Activated T-helper 1 cell treated with anti-CD3 and anti-CD28 coated beads, Interleukin-2, amount 50 U/mL, for 16 hours (primary cell): ENCODE measurements at regions not wholly inside any gene's neighbourhood (a gene's known extent, or its start where the extent isn't known, plus 50 kb on each side); places are given as distances from the start of the nearest gene placed in this dataset.
"Not testable (repeated sequence)": the region's sequence is repeated elsewhere in the genome, so short reads cannot be mapped to it uniquely, and the experiment has no call there.

Source experiments
- DNase-seq, 2 donors: peaks; one replicate each; pipeline ENCODE4 v3.0.0-alpha.2; 2020; ENCODE audit warnings: low read depth in 1 of 2, low spot score in 1 of 2

- no peak for DNase-seq
Observed at GRCh38 chr4:181006499-181007260, 1236.5 kb upstream of the TENM3 start.

GRCh38 chr4:181007751-181008150, 1235.5 kb upstream of the TENM3 start:
- DNase-seq, result no peak

GRCh38 chr4:181008164-181008563, 1235.0 kb upstream of the TENM3 start:
- DNase-seq, result no peak

GRCh38 chr4:181013162-181013561, 1230.0 kb upstream of the TENM3 start:
- DNase-seq, result no peak

- DNase-seq, result no peak
Observed at GRCh38 chr4:181017038-181017437, 1226.2 kb upstream of the TENM3 start.

GRCh38 chr4:181018472-181018871, 1224.7 kb upstream of the TENM3 start:
- DNase-seq, result no peak

- DNase-seq, result no peak
Observed at GRCh38 chr4:181018913-181019312, 1224.3 kb upstream of the TENM3 start.

- no peak for DNase-seq
Observed at GRCh38 chr4:181020456-181020855, 1222.7 kb upstream of the TENM3 start.

- DNase-seq, result no peak
Observed at GRCh38 chr4:181021213-181021612, 1222.0 kb upstream of the TENM3 start.

GRCh38 chr4:181030135-181030921, 1212.9 kb upstream of the TENM3 start:
- DNase-seq, result not testable (repeated sequence)

- DNase-seq, result no peak
Observed at GRCh38 chr4:181030961-181031360, 1212.2 kb upstream of the TENM3 start.

GRCh38 chr4:181043486-181043885, 1199.7 kb upstream of the TENM3 start:
- no peak for DNase-seq

- no peak for DNase-seq
Observed at GRCh38 chr4:181046809-181047208, 1196.4 kb upstream of the TENM3 start.

- DNase-seq, result no peak
Observed at GRCh38 chr4:181051931-181052330, 1191.3 kb upstream of the TENM3 start.

GRCh38 chr4:181061787-181062186, 1181.4 kb upstream of the TENM3 start:
- no peak for DNase-seq

GRCh38 chr4:181063212-181063611, 1180.0 kb upstream of the TENM3 start:
- DNase-seq, result no peak

- DNase-seq, result no peak
Observed at GRCh38 chr4:181077341-181077740, 1165.9 kb upstream of the TENM3 start.

- DNase-seq, result no peak
Observed at GRCh38 chr4:181078196-181078595, 1165.0 kb upstream of the TENM3 start.

- DNase-seq, result no peak
Observed at GRCh38 chr4:181083757-181084361, 1159.3 kb upstream of the TENM3 start.

- DNase-seq, result no peak
Observed at GRCh38 chr4:181085557-181085956, 1157.6 kb upstream of the TENM3 start.

GRCh38 chr4:181105487-181105886, 1137.7 kb upstream of the TENM3 start:
- DNase-seq, result no peak

- no peak for DNase-seq
Observed at GRCh38 chr4:181106398-181106797, 1136.8 kb upstream of the TENM3 start.
